B cell (primary cell): ENCODE measurements at regions not wholly inside any gene's neighbourhood (a gene's known extent, or its start where the extent isn't known, plus 50 kb on each side); places are given as distances from the start of the nearest gene placed in this dataset.
"Not testable (repeated sequence)": the region's sequence is repeated elsewhere in the genome, so short reads cannot be mapped to it uniquely, and the experiment has no call there.

Experiments
- ATAC-seq: fragments of 200-7000 bp; cut with Tn5 transposase; one replicate; pipeline ENCODE4 v1.10.0; 2021; ENCODE audit warnings: low read depth, mild to moderate bottlenecking, moderate number of reproducible peaks, moderate library complexity
- CTCF ChIA-PET: fragments of 350-600 bp; sonication (Branson Sonifier 250); formaldehyde crosslinking; loops from one replicate; lab custom pipeline; 2021; ENCODE audit warnings: antibody characterized with exemption, inconsistent platforms; lab: Charles Lee
- POLR2A ChIA-PET: fragments of 350-600 bp; sonication (Branson Sonifier 250); formaldehyde crosslinking; loops from one replicate; lab custom pipeline; 2021; ENCODE audit warnings: antibody characterized with exemption; lab: Charles Lee
- DNase-seq: peaks from one replicate; pipeline ENCODE4 v3.0.0; 2013
- H2AFZ ChIP-seq: 2 replicates; pipeline ENCODE4 v1.6.1; 2012; ENCODE audit warnings: mild to moderate bottlenecking, low read depth, low read length; ENCODE audit not compliant: insufficient read depth, poor library complexity, severe bottlenecking
- H3K27ac ChIP-seq, 2 donors: 1 replicate in 1 of 2; 2 replicates in 1 of 2; pipeline ENCODE4 v1.5.1; 2012 to 2013; ENCODE audit warnings: low read length in 2 of 2, mild to moderate bottlenecking in 2 of 2, moderate library complexity in 1 of 2
- H3K27me3 ChIP-seq, 4 experiments: fragments of 200-600 bp in 1 of 4; sonication (generic) in 1 of 4; replicated peaks in 1 of 4; 1 replicate in 2 of 4; 2 replicates in 2 of 4; pipeline versions ENCODE4 v1.6.1 to v1.7.0; 2013 to 2016; ENCODE audit warnings: low read length in 3 of 4, mild to moderate bottlenecking in 2 of 4, mixed read lengths in 1 of 4, moderate library complexity in 1 of 4; ENCODE audit not compliant: insufficient read depth in 4 of 4, control insufficient read depth in 3 of 4; ENCODE audit errors: control extremely low read depth in 1 of 4
- H3K36me3 ChIP-seq, 2 experiments: replicated peaks in 1 of 2; 1 replicate in 1 of 2; 2 replicates in 1 of 2; pipeline versions ENCODE4 v1.6.1 to v1.7.1; 2013; ENCODE audit warnings: low read length in 1 of 2; ENCODE audit not compliant: insufficient read depth in 2 of 2, control insufficient read depth in 1 of 2; ENCODE audit errors: control extremely low read depth in 1 of 2, extremely low read depth in 1 of 2
- H3K4me1 ChIP-seq, 2 donors: fragments of 200-600 bp in 1 of 2; sonication (generic) in 1 of 2; 1 replicate in 1 of 2; 2 replicates in 1 of 2; pipeline versions ENCODE4 v1.5.1 to v1.6.1; 2013 to 2017; ENCODE audit warnings: low read length in 2 of 2; ENCODE audit not compliant: control insufficient read depth in 2 of 2, insufficient read depth in 2 of 2
- H3K4me2 ChIP-seq: replicated peaks from 2 replicates; pipeline ENCODE3; 2012; ENCODE audit warnings: mild to moderate bottlenecking, low read depth, low read length; ENCODE audit not compliant: poor library complexity, severe bottlenecking
- H3K4me3 ChIP-seq, 5 experiments: fragments of 200-600 bp in 1 of 5; sonication (generic) in 1 of 5; 1 replicate in 3 of 5; 2 replicates in 2 of 5; pipeline versions ENCODE4 v1.5.1 to v1.7.0; 2011 to 2016; ENCODE audit warnings: low read length in 4 of 5, mild to moderate bottlenecking in 4 of 5, low read depth in 2 of 5, control low read depth in 1 of 5, moderate library complexity in 1 of 5; ENCODE audit not compliant: insufficient read depth in 1 of 5; ENCODE audit errors: control extremely low read depth in 1 of 5, extremely low read depth in 1 of 5
- H3K79me2 ChIP-seq: fragments of 200-600 bp; sonication (generic); one replicate; pipeline ENCODE4 v1.6.0; 2016; ENCODE audit warnings: low read length; ENCODE audit not compliant: control insufficient read depth, insufficient read depth
- H3K9ac ChIP-seq: fragments of 200-600 bp; sonication (generic); 2 replicates; pipeline ENCODE4 v1.6.1; 2017; ENCODE audit warnings: mild to moderate bottlenecking, low read length, moderate library complexity
- H3K9me3 ChIP-seq, 3 donors: one replicate each; pipeline versions ENCODE4 v1.6.1 to v1.7.1; 2013; ENCODE audit warnings: low read length in 2 of 3; ENCODE audit not compliant: control insufficient read depth in 2 of 3, insufficient read depth in 1 of 3; ENCODE audit errors: control extremely low read depth in 1 of 3
- H4K20me1 ChIP-seq: 2 replicates; pipeline ENCODE4 v1.6.0; 2012; ENCODE audit warnings: mild to moderate bottlenecking, low read length; ENCODE audit not compliant: insufficient read depth, control insufficient read depth, poor library complexity, severe bottlenecking
- H3K27ac Mint-ChIP-seq: one replicate; pipeline ENCODE4 v1.8.0; 2021; ENCODE audit warnings: mixed read lengths
- H3K27me3 Mint-ChIP-seq: one replicate; pipeline ENCODE4 v1.8.0; 2021; ENCODE audit warnings: mixed read lengths
- H3K4me1 Mint-ChIP-seq: one replicate; pipeline ENCODE4 v1.8.0; 2021; ENCODE audit warnings: mixed read lengths
- H3K4me3 Mint-ChIP-seq: one replicate; pipeline ENCODE4 v1.8.0; 2021; ENCODE audit warnings: mixed read lengths
- H3K9me3 Mint-ChIP-seq: one replicate; pipeline ENCODE4 v1.8.0; 2022; ENCODE audit warnings: mixed read lengths; ENCODE audit not compliant: insufficient read depth
- WGBS: methylation state at CpG from one replicate; pipeline ENCODE4 v1.1.5; 2013; ENCODE audit warnings: missing lambda C conversion rate; ENCODE audit not compliant: insufficient coverage; 5-methylcytosine and 5-hydroxymethylcytosine counted together
- intact Hi-C: fragments of 100-400 bp; cut with micrococcal nuclease; formaldehyde crosslinking; loops from one replicate; pipeline ENCODE4 v1.10.0; 2022
- TF ChIP-seq, protein P1 (sequence below): fragments of 200-600 bp; IDR thresholded peaks from one replicate; pipeline ENCODE4 v1.8.0; 2022; ENCODE audit warnings: antibody characterized with exemption, mild to moderate bottlenecking

DNA sequence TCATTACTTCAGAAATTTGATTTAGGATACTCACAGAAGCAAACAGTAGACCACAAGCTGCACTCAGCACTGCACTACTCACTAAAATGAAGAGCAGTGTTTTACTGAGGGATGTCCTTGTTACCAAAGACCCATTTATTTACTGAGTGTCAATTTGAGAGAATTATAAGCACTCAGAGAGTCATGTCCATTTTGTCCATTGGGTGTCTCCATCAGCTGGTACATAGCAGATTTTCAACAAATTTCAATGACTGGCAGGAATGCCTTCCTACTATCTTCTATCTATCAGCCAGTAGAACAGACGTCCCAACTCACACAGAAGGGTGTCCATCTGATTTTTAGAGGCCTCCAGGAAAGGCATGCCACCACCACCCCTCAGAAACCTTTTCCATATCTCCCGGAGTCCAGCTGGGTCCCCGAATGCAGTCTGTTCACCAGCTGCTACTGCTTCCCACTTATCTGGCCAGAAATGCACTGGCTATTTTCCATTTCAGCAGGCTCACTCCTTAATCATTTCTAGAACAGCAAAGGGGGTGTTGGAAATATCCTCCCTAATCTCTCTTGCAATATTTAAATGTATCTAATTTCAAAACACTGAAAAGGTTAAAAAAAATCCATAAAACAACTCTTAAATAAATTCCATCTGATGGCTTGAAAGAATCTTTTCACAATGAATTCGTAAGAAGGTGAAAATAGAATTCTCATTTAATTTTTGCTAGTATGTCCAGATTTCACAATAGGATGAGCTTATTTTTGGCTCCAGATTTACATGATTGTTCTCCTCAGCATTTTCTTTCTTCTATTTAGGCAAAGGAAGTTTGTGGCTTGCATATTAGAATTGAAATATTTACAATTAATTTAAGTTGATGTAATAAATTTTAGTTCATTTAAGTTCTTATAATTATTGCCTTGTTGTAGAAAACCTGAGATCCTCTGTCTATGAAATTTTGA is 1164.0 kb upstream of the CELF2 start:
- Histone ChIP-seq H3K9me3 (peaks cover 1 to 14% (median 4%) of the 10 kb centered on the region in 3 donors), H4K20me1 (no peaks in the 10 kb centered on the region), H3K27ac (no peak overlapping the region), H3K4me2 (no peak overlapping the region), H3K79me2 (no peaks in the 10 kb centered on the region), H3K27me3 (no peaks in the 10 kb centered on the region), H3K36me3 (no peaks in the 10 kb centered on the region), H3K4me3 (no peak overlapping the region), H2AFZ (no peak overlapping the region), H3K4me1 (no peaks in the 10 kb centered on the region), H3K9ac (no peak overlapping the region)
- 90% methylated on average over 3 of the region's 4 CpGs for whole genome bisulfite sequencing
- POLR2A ChIA-PET = no interaction called here
- Mint-ChIP-seq H3K9me3 (peaks cover 8% of the 10 kb centered on the region), H3K27me3 (no peaks in the 10 kb centered on the region), H3K27ac (no peak overlapping the region), H3K4me1 (no peaks in the 10 kb centered on the region), H3K4me3 (no peak overlapping the region)
- TF ChIP-seq, protein P1, sequence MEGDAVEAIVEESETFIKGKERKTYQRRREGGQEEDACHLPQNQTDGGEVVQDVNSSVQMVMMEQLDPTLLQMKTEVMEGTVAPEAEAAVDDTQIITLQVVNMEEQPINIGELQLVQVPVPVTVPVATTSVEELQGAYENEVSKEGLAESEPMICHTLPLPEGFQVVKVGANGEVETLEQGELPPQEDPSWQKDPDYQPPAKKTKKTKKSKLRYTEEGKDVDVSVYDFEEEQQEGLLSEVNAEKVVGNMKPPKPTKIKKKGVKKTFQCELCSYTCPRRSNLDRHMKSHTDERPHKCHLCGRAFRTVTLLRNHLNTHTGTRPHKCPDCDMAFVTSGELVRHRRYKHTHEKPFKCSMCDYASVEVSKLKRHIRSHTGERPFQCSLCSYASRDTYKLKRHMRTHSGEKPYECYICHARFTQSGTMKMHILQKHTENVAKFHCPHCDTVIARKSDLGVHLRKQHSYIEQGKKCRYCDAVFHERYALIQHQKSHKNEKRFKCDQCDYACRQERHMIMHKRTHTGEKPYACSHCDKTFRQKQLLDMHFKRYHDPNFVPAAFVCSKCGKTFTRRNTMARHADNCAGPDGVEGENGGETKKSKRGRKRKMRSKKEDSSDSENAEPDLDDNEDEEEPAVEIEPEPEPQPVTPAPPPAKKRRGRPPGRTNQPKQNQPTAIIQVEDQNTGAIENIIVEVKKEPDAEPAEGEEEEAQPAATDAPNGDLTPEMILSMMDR = no peak
- ATAC-seq (no peak), DNase-seq (no peak)
- intact Hi-C loops = no loop called here
- CTCF ChIA-PET = no interaction called here

DNA sequence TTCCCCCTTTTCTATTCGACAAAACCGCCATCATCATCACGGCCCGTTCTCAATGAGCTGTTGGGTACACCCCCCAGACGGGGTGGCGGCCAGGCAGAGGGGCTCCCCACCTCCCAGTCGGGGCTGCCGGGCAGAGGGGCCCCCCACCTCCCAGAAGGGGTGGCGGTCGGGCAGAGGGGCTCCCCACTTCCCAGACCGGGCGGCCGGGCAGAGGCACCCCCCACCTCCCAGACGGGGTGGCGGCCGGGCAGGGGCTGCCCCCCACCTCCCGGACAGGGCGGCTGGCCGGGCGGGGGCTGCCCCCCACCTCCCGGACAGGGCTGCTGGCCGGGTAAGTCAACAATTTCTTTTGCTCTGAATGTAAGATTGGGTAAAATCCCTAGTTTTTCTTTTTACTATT is 1162.2 kb upstream of the CELF2 start:
- DNase-seq, H3K27ac ChIP-seq, H3K79me2 ChIP-seq, H3K9me3 Mint-ChIP-seq, H3K27ac Mint-ChIP-seq, H3K4me1 Mint-ChIP-seq, H4K20me1 ChIP-seq, H3K4me1 ChIP-seq, H3K27me3 Mint-ChIP-seq, ATAC-seq, H2AFZ ChIP-seq, H3K9ac ChIP-seq, CTCF ChIA-PET, H3K36me3 ChIP-seq, H3K27me3 ChIP-seq, H3K4me3 Mint-ChIP-seq, intact Hi-C loops, POLR2A ChIA-PET, H3K4me3 ChIP-seq, H3K4me2 ChIP-seq: not testable (repeated sequence)
- WGBS = 92% methylated on average over 7 of the region's 22 CpGs
- peaks cover 1 to 14% (median 4%) of the 10 kb centered on the region in 3 donors for H3K9me3 ChIP-seq
